Body of pancreas (tissue), 4 donors: ENCODE measurements at regions not wholly inside any gene's neighbourhood (a gene's known extent, or its start where the extent isn't known, plus 50 kb on each side); places are given as distances from the start of the nearest gene placed in this dataset.
A peak's percentile ranks its signal among the peaks of the same experiment; 100 is the strongest.
"Not testable (repeated sequence)": the region's sequence is repeated elsewhere in the genome, so short reads cannot be mapped to it uniquely, and the experiment has no call there.

Source experiments
- ATAC-seq: fragments of 150-250 bp; one replicate; pipeline ENCODE4 v1.9.1; 2016
- DNase-seq, 4 donors: peaks; one replicate each; pipeline ENCODE4 v3.0.0-alpha.2; 2019
- H3K27ac ChIP-seq, 4 donors: fragments of 200-600 bp; sonication (generic); 1 replicate in 3 of 4; 2 replicates in 1 of 4; pipeline versions ENCODE4 v1.5.1 to v1.6.1; 2016 to 2019; ENCODE audit warnings: mild to moderate bottlenecking in 1 of 4, mixed read lengths in 1 of 4, moderate library complexity in 1 of 4
- H3K27me3 ChIP-seq, 2 donors: fragments of 200-600 bp; sonication (generic); one replicate each; pipeline ENCODE4 v1.6.0; 2016; ENCODE audit warnings: mild to moderate bottlenecking in 1 of 2
- H3K36me3 ChIP-seq, 2 donors: fragments of 200-600 bp; sonication (generic); replicated peaks in 1 of 2; 2 replicates each; pipeline ENCODE4 v1.5.1; 2016; ENCODE audit warnings: low read depth in 2 of 2; ENCODE audit not compliant: insufficient read depth in 1 of 2
- H3K4me1 ChIP-seq: fragments of 200-600 bp; sonication (generic); one replicate; pipeline ENCODE4 v1.6.0; 2016
- H3K4me3 ChIP-seq, 2 donors: fragments of 200-600 bp; sonication (generic); 1 replicate in 1 of 2; 2 replicates in 1 of 2; pipeline ENCODE4 v1.5.1; 2016 to 2019
- H3K9me3 ChIP-seq, 3 donors: fragments of 200-600 bp; sonication (generic); 1 replicate in 2 of 3; 2 replicates in 1 of 3; pipeline ENCODE4 v1.5.1; 2016
- CTCF ChIP-seq, 7 experiments: fragments of 450-650 bp in 4 of 7; fragments of 200-600 bp in 3 of 7; sonication (generic) in 3 of 7; IDR thresholded peaks; one replicate each; pipeline ENCODE4 v1.5.1; 2016 to 2019; ENCODE audit warnings: antibody characterized with exemption in 7 of 7
- POLR2A ChIP-seq, 3 donors: fragments of 450-650 bp; IDR thresholded peaks; one replicate each; pipeline ENCODE4 v1.6.1; 2016; ENCODE audit warnings: antibody characterized with exemption in 3 of 3, mild to moderate bottlenecking in 2 of 3
- WGBS, 2 donors: methylation state at CpG; one replicate each; pipeline ENCODE4 v1.1.5; 2017; 5-methylcytosine and 5-hydroxymethylcytosine counted together
- intact Hi-C: fragments of 100-400 bp; cut with DNase I; formaldehyde crosslinking; loops from one replicate; pipeline ENCODE4 v1.15.1; 2023

DNA sequence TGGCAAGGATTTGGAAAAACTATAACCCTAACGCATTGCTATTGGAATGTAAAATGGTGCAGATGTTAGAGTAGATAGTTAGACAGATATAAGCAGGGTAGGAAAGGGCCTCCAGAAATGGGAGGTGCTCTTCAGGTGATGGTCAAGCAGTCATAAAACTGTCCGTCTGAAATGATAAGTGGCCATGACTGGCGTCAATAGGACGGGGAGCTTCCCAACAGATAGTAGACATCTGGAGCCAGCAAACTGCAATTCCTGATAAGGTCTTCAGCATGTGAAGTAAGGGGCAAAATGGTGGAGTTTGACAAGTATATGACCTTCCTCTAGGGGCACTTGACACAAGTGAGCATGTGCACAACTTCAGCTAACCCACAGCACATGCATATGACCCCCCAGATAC, 250.4 kb downstream of the MAGEB5 start:
- H3K4me1 ChIP-seq: no peaks in the 10 kb centered on the region
- no peaks in the 10 kb centered on the region for H3K36me3 ChIP-seq
- ATAC-seq (no peak), DNase-seq (no peak)
- H3K4me3 ChIP-seq: no peak overlapping the region
- H3K27me3 ChIP-seq: no peaks in the 10 kb centered on the region
- WGBS, 2 donors: 90 to 95% methylated on average over 4 of the region's 4 CpGs
- no peak for TF ChIP-seq CTCF (IDR thresholded peaks at IDR 0.05)
- TF ChIP-seq POLR2A (IDR thresholded peaks at IDR 0.05): no peak
- no peaks in the 10 kb centered on the region for H3K9me3 ChIP-seq
- intact Hi-C loops: no loop called here
- no peak overlapping the region for H3K27ac ChIP-seq

DNA sequence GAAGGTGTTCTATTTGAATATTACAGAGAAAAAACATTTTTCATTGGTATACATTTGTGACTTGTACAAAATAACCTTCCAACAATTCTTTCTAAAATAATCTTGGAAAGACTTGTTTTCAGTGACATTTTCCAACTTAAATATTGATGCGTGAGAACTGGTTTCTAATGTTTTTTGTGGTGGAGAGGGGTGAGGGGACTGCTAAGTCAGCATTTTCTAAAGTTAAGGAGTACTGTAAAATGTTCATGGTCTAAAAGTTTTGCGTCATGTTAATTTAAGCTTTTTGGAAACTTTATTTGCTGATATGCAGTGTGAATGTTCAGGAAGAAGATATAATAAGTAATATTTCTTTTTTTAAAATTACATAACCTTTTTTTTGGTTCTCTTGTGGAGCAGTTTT, 229.3 kb downstream of the MAGEB5 start:
- Histone ChIP-seq H3K27me3 (no peaks in the 10 kb centered on the region), H3K27ac (no peak overlapping the region), H3K36me3 (no peaks in the 10 kb centered on the region), H3K9me3 (no peaks in the 10 kb centered on the region), H3K4me3 (no peak overlapping the region), H3K4me1 (no peaks in the 10 kb centered on the region)
- DNase-seq: no peak
- no peak for ATAC-seq
- intact Hi-C loops: no loop called here
- 79% methylated on average over 2 of the region's 2 CpGs for WGBS, 2 donors
- no peak for TF ChIP-seq POLR2A (IDR thresholded peaks at IDR 0.05)
- no peak for TF ChIP-seq CTCF (IDR thresholded peaks at IDR 0.05)

DNA sequence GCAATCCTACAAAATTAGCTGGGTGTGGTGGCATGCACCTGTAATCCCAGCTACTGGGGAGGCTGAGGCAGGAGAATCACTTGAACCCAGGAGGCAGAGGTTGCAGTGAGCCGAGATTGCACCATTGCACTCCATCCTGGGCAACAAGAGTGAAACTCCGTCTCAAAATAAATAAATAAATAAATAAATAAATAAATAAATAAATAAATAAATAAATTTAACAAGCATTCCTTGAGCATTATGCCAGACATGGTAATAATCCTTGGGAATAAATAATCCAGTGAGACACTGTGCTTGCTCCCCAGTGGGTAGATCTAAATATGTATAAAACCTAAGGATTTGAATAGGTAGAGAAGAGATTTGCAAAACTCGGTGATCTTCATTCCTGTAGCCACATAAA, 228.4 kb downstream of the MAGEB5 start:
- intact Hi-C loops, H3K36me3 ChIP-seq, DNase-seq, H3K27me3 ChIP-seq, H3K9me3 ChIP-seq, H3K27ac ChIP-seq, H3K4me1 ChIP-seq, H3K4me3 ChIP-seq, ATAC-seq: not testable (repeated sequence)
- WGBS, 2 donors: 89 to 96% methylated on average over 3 of the region's 3 CpGs

- DNase-seq (peak in 3 of 4 donors; percentile 23 to 31 (median 27)), ATAC-seq (no peak)
- TF ChIP-seq CTCF (IDR thresholded peaks at IDR 0.05): peak in 6 of 7 experiments; percentile 17 to 55 (median 36)
- no peak for TF ChIP-seq POLR2A (IDR thresholded peaks at IDR 0.05)
- Histone ChIP-seq H3K27ac (no peak overlapping the region), H3K27me3 (no peaks in the 10 kb centered on the region), H3K4me3 (no peak overlapping the region), H3K4me1 (peaks cover 1% of the 10 kb centered on the region), H3K36me3 (no peaks in the 10 kb centered on the region), H3K9me3 (no peaks in the 10 kb centered on the region)
- WGBS, 2 donors: 14 to 22% methylated on average over 1 of the region's 1 CpG
- intact Hi-C loops: no loop called here
These were observed 226.4 kb downstream of the MAGEB5 start for GRCh38 chrX:26442340-26442739.

GRCh38 chrX:26414534-26414933, 198.6 kb downstream of the MAGEB5 start:
- TF ChIP-seq POLR2A (IDR thresholded peaks at IDR 0.05) (no peak), CTCF (IDR thresholded peaks at IDR 0.05) (no peak)
- Histone ChIP-seq H3K9me3 (no peaks in the 10 kb centered on the region), H3K4me1 (peaks cover 10% of the 10 kb centered on the region), H3K4me3 (no peak overlapping the region), H3K27ac (no peak overlapping the region), H3K36me3 (no peaks in the 10 kb centered on the region), H3K27me3 (no peaks in the 10 kb centered on the region)
- DNase-seq (no peak), ATAC-seq (no peak)
- intact Hi-C loops: no loop called here
- 66 to 75% methylated on average over 3 of the region's 3 CpGs for WGBS, 2 donors
